ENCODE measurements at regions not wholly inside any gene's neighbourhood (a gene's known extent, or its start where the extent isn't known, plus 50 kb on each side); places are given as distances from the start of the nearest gene placed in this dataset.

- H3K4me3 ChIP-seq (ENCODE audit: low read length), result no peak overlapping the region
Measured at GRCh38 chr2:129862668-129863067, 116.8 kb upstream of the RAB6C start.

GRCh38 chr2:129863350-129863749 lies 116.1 kb upstream of the RAB6C start:
- TF ChIP-seq ZNF274 (IDR thresholded peaks at IDR 0.05; ENCODE audit: low read depth, low read length), result no peak
- H3K4me3 ChIP-seq (ENCODE audit: low read length), result no peak overlapping the region

More at GRCh38 chr2:129862668-129863067, 116.8 kb upstream of the RAB6C start:
- no peak for TF ChIP-seq ZNF274 (IDR thresholded peaks at IDR 0.05; ENCODE audit: low read depth, low read length)

GRCh38 chr2:129864719-129865118 lies 114.7 kb upstream of the RAB6C start:
- no peak for TF ChIP-seq ZNF274 (IDR thresholded peaks at IDR 0.05; ENCODE audit: low read depth, low read length)
- no peak overlapping the region for H3K4me3 ChIP-seq (ENCODE audit: low read length)

GRCh38 chr2:129865976-129866375 lies 113.5 kb upstream of the RAB6C start:
- no peak for TF ChIP-seq ZNF274 (IDR thresholded peaks at IDR 0.05; ENCODE audit: low read depth, low read length)

GRCh38 chr2:129866391-129866790 lies 113.1 kb upstream of the RAB6C start:
- H3K4me3 ChIP-seq (ENCODE audit: low read length), result no peak overlapping the region
- no peak for TF ChIP-seq ZNF274 (IDR thresholded peaks at IDR 0.05; ENCODE audit: low read depth, low read length)

More at GRCh38 chr2:129865976-129866375, 113.5 kb upstream of the RAB6C start:
- no peak overlapping the region for H3K4me3 ChIP-seq (ENCODE audit: low read length)

- no peak for TF ChIP-seq ZNF274 (IDR thresholded peaks at IDR 0.05; ENCODE audit: low read depth, low read length)
- no peak overlapping the region for H3K4me3 ChIP-seq (ENCODE audit: low read length)
Measured at GRCh38 chr2:129868151-129868550, 111.3 kb upstream of the RAB6C start.

GRCh38 chr2:129870685-129871241 lies 108.7 kb upstream of the RAB6C start:
- no peak overlapping the region for H3K4me3 ChIP-seq (ENCODE audit: low read length)
- TF ChIP-seq ZNF274 (IDR thresholded peaks at IDR 0.05; ENCODE audit: low read depth, low read length), result no peak

GRCh38 chr2:129872446-129872845 lies 107.0 kb upstream of the RAB6C start:
- no peak for TF ChIP-seq ZNF274 (IDR thresholded peaks at IDR 0.05; ENCODE audit: low read depth, low read length)
- no peak overlapping the region for H3K4me3 ChIP-seq (ENCODE audit: low read length)

GRCh38 chr2:129876541-129876940 lies 102.9 kb upstream of the RAB6C start:
- TF ChIP-seq ZNF274 (IDR thresholded peaks at IDR 0.05; ENCODE audit: low read depth, low read length), result no peak
- peak overlapping the region; percentile 84 for H3K4me3 ChIP-seq (ENCODE audit: low read length)

GRCh38 chr2:129877289-129877741 lies 102.2 kb upstream of the RAB6C start:
- H3K4me3 ChIP-seq (ENCODE audit: low read length), result peak overlapping the region; percentile 84
- no peak for TF ChIP-seq ZNF274 (IDR thresholded peaks at IDR 0.05; ENCODE audit: low read depth, low read length)

- TF ChIP-seq ZNF274 (IDR thresholded peaks at IDR 0.05; ENCODE audit: low read depth, low read length), result no peak
- H3K4me3 ChIP-seq (ENCODE audit: low read length), result peak overlapping the region; percentile 46; the same call in 1 of the 2 replicates
Measured at GRCh38 chr2:129877795-129878775, 101.4 kb upstream of the RAB6C start.

- TF ChIP-seq ZNF274 (IDR thresholded peaks at IDR 0.05; ENCODE audit: low read depth, low read length), result no peak
- H3K4me3 ChIP-seq (ENCODE audit: low read length), result no peak overlapping the region
Measured at GRCh38 chr2:129879614-129880180, 99.8 kb upstream of the RAB6C start.

- H3K4me3 ChIP-seq (ENCODE audit: low read length), result no peak overlapping the region
- no peak for TF ChIP-seq ZNF274 (IDR thresholded peaks at IDR 0.05; ENCODE audit: low read depth, low read length)
Measured at GRCh38 chr2:129880309-129880708, 99.2 kb upstream of the RAB6C start.

GRCh38 chr2:129880971-129881370 lies 98.5 kb upstream of the RAB6C start:
- TF ChIP-seq ZNF274 (IDR thresholded peaks at IDR 0.05; ENCODE audit: low read depth, low read length), result no peak
- no peak overlapping the region for H3K4me3 ChIP-seq (ENCODE audit: low read length)

Measured in GM08714 (cell line).